Epithelial cell of esophagus (primary cell): ENCODE measurements at regions not wholly inside any gene's neighbourhood (a gene's known extent, or its start where the extent isn't known, plus 50 kb on each side); places are given as distances from the start of the nearest gene placed in this dataset.
"Not testable (repeated sequence)": the region's sequence is repeated elsewhere in the genome, so short reads cannot be mapped to it uniquely, and the experiment has no call there.

Experiments
- DNase-seq: peaks from one replicate; pipeline ENCODE4 v3.0.0; 2010; ENCODE audit warnings: low read depth
- H3K4me3 ChIP-seq: 2 replicates; pipeline ENCODE4 v1.5.1; 2011; ENCODE audit warnings: mild to moderate bottlenecking, low read length, control low read depth
- TF ChIP-seq, protein P1 (sequence below): IDR thresholded peaks from 2 replicates; pipeline ENCODE4 v1.5.1; 2011; ENCODE audit warnings: low read depth, mild to moderate bottlenecking, low read length, control low read depth, inconsistent platforms; ENCODE audit not compliant: insufficient read depth; ENCODE audit errors: missing control alignments

DNA sequence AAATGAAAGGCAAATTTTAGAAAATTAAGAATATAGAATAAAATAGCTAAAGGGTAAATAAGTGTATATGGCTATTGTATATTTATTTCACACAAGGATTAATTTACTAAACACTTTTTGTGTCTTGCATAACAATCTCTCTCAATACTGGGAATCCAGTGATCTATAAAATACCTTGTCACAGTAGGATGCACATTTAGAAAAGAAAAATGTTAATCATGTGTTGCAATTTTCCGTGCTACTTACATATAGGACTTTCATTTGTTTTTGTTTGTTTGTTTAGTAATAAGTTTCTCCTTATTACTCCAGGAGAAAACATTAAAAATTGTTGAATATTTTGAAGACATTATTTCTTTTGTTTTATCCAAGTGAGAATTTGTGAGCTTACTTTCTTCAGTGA, 1533.3 kb downstream of the SLITRK5 start:
- TF ChIP-seq, protein P1, sequence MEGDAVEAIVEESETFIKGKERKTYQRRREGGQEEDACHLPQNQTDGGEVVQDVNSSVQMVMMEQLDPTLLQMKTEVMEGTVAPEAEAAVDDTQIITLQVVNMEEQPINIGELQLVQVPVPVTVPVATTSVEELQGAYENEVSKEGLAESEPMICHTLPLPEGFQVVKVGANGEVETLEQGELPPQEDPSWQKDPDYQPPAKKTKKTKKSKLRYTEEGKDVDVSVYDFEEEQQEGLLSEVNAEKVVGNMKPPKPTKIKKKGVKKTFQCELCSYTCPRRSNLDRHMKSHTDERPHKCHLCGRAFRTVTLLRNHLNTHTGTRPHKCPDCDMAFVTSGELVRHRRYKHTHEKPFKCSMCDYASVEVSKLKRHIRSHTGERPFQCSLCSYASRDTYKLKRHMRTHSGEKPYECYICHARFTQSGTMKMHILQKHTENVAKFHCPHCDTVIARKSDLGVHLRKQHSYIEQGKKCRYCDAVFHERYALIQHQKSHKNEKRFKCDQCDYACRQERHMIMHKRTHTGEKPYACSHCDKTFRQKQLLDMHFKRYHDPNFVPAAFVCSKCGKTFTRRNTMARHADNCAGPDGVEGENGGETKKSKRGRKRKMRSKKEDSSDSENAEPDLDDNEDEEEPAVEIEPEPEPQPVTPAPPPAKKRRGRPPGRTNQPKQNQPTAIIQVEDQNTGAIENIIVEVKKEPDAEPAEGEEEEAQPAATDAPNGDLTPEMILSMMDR = no peak
- H3K4me3 ChIP-seq = no peak overlapping the region
- no peak for DNase-seq

DNA sequence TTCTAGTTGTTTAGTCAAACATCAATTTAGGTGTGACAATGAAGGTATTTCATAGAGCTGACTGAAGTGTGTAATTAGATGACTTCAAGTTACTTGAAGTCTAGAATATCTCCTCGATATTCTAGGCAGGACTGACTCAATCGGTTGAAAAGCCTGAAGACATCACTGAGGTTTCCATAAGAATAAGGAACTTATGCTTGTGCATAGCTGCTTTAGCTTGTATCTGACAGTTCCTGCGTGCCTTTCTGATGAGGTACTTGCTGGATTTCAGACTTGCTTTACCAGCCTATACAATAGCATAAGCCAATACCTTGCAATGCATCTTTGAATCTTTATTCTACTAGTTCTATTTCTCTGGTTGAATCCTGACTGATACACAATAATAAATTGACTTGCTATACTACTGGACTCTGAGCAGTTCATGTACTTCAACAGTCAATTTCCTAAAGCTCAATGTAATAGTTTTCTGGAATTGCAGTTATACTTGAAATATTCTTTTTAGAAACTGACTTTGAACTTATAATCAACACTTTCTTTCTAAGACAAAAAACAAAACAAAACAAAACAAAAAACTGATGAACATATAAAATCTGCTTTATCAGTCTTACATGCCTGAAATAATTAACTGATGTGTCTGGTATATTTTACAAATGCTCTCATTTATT, 1534.8 kb downstream of the SLITRK5 start:
- H3K4me3 ChIP-seq = no peak overlapping the region
- DNase-seq = peak; percentile 59
- TF ChIP-seq, protein P1 = no peak

DNA sequence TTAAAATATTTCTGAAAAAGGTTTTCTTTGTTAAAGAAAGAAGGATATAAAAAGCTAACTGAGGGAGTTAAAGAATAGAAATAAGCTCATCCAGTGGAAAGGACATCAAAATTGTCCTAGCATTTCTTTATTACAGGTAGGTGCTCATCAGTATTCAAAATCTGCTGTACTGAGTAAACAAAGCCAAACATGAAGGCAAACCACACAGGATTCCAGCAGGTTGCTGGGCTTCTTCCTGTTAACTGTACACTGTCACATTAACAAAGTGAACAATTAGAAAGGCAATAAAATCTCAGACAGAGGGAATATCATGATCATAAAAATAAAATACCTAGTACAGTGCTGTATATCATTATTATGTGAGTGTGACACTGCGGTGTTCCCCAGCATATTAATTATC, 1541.0 kb downstream of the SLITRK5 start:
- no peak overlapping the region for H3K4me3 ChIP-seq
- TF ChIP-seq, protein P1 = no peak
- DNase-seq = no peak

DNA sequence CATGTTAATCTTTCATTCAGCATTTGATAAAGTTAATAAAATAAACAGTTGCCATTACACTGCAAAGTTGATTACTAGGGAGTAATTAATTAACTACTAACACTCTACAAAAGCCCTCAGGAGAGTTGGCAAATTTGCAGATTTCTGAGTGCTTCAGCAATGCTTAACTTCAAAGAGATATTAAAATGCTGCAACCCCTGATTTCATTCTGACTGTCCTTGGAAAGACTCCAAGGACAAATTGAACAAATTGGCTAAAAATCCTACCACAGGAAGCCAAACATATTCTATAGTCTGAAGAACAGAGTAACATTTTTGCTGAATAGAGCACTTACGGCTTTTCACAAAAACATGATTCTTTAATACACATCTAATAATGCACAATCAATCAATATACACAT, 1543.0 kb downstream of the SLITRK5 start:
- TF ChIP-seq, protein P1 = no peak
- H3K4me3 ChIP-seq = no peak overlapping the region
- no peak for DNase-seq

DNA sequence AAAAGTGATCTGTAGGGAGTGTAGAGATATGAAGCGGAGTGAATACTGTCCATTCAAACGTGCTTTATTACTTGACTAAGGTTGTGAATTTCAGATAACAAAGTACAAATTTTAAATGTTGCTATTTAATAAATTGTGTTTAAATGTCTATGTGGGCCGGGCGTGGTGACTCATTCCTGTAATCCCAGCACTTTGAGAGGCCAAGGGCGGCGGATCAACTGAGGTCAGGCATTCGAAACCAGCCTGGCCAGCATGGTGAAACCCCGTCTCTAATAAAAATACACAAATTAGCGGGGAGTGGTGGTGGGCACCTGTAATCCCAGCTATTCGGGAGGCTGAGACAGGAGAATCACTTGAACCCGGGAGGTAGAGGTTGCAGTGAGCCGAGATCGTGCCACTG, 1544.1 kb downstream of the SLITRK5 start:
- not testable (repeated sequence) for H3K4me3 ChIP-seq, DNase-seq

DNA sequence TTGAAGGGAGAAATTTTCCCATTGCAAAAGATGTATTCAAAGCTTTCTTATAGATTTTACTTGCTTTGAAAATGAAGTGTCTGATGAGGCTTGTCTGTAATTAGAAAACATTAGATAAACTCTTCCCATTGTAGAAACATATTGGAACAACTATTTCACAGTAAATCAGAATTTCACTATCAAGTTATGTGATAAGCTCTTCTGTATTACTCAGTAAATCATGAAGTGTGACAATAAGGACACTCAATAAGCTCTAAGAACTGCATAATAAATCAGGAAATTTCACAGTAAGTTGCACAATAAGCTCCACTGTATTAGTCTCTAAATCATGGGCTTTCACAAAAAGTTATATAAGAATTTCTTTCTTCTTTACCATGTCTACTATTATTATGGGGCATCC, 1546.6 kb downstream of the SLITRK5 start:
- no peak for DNase-seq
- TF ChIP-seq, protein P1 = no peak
- H3K4me3 ChIP-seq = no peak overlapping the region

DNA sequence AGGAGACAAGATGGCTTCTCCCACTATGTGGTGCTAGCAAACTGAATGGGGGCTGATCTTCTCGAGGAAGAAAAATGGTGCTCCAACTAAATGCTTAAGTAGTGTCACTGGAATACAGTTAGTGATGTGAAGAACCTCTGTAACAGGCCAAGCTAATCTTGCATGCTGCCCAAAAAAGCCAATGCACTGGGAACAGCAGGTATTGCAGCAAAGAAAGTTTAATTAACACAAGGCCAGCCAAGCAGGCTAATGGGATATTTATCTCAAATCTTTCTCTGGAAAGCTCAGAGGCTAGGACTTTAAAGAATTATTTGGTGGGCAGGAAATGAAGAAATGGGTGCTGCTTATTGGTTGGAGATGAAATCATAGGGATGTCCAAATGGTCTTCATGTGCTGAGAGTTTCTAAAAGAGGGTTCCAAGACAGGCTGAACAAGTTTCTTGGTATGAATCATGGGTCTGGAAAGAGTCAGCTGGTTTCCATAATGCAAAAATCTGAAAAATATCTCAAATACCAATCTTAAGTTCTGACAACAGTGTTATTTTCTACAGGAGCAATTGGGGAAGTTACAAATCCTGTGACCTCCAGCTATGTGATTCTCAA, 1550.5 kb downstream of the SLITRK5 start:
- no peak overlapping the region for H3K4me3 ChIP-seq
- TF ChIP-seq, protein P1 = no peak
- DNase-seq = no peak
